ENCODE measurements at regions not wholly inside any gene's neighbourhood (a gene's known extent, or its start where the extent isn't known, plus 50 kb on each side); places are given as distances from the start of the nearest gene placed in this dataset.

GRCh38 chr10:63712717-63713115, 191.5 kb downstream of the REEP3 start:
- TF ChIP-seq ZC3H10 (CRISPR knock-in tag; IDR thresholded peaks at IDR 0.05), result no peak
- no peak for TF ChIP-seq ZNF565 (CRISPR knock-in tag; conservative IDR thresholded peaks at IDR 0.05; ENCODE audit: low read depth)
- TF ChIP-seq SNAI2 (CRISPR knock-in tag; IDR thresholded peaks at IDR 0.05), result no peak
- TF ChIP-seq PATZ1 (CRISPR knock-in tag; IDR thresholded peaks at IDR 0.05; ENCODE audit: borderline replicate concordance), result no peak
- no peak for TF ChIP-seq ARNTL (CRISPR knock-in tag; IDR thresholded peaks at IDR 0.05; ENCODE audit: borderline replicate concordance, low read depth)
- ATAC-seq, result no peak; the same call in 2 of the 3 replicates

- TF ChIP-seq ZFP3 (CRISPR knock-in tag; IDR thresholded peaks at IDR 0.05) (no peak), POU6F1 (CRISPR knock-in tag; IDR thresholded peaks at IDR 0.05; ENCODE audit: borderline replicate concordance, low read depth) (no peak), ISL1 (CRISPR knock-in tag; IDR thresholded peaks at IDR 0.05) (peak; percentile 89), CREB5 (CRISPR knock-in tag; IDR thresholded peaks at IDR 0.05; ENCODE audit: low read depth) (0 out of 2 replicates have a peak, but pooled peaks have one; percentile 51), ZNF70 (CRISPR knock-in tag; IDR thresholded peaks at IDR 0.05) (peak; percentile 65; the same call in 1 of the 2 replicates), ZNF565 (CRISPR knock-in tag; conservative IDR thresholded peaks at IDR 0.05; ENCODE audit: low read depth) (no peak), OSR1 (CRISPR knock-in tag; IDR thresholded peaks at IDR 0.05) (no peak), CSRNP3 (CRISPR knock-in tag; IDR thresholded peaks at IDR 0.05) (peak; percentile 70; the same call in 1 of the 2 replicates), GLIS3 (CRISPR knock-in tag; IDR thresholded peaks at IDR 0.05) (no peak), ESRRG (CRISPR knock-in tag; IDR thresholded peaks at IDR 0.05) (peak; percentile 53; the same call in 1 of the 2 replicates), TCF4 (CRISPR knock-in tag; IDR thresholded peaks at IDR 0.05; ENCODE audit: borderline replicate concordance) (peak; percentile 94), ZC3H10 (CRISPR knock-in tag; IDR thresholded peaks at IDR 0.05) (no peak), CSDC2 (CRISPR knock-in tag; IDR thresholded peaks at IDR 0.05) (no peak), TSHZ2 (CRISPR knock-in tag; IDR thresholded peaks at IDR 0.05) (peak; percentile 86; the same call in 1 of the 2 replicates), ARNTL (CRISPR knock-in tag; IDR thresholded peaks at IDR 0.05; ENCODE audit: borderline replicate concordance, low read depth) (no peak), PATZ1 (CRISPR knock-in tag; IDR thresholded peaks at IDR 0.05; ENCODE audit: borderline replicate concordance) (0 out of 2 replicates have a peak, but pooled peaks have one; percentile 58), SNAI2 (CRISPR knock-in tag; IDR thresholded peaks at IDR 0.05) (no peak), ZFP30 (CRISPR knock-in tag; IDR thresholded peaks at IDR 0.05) (no peak), BACH2 (CRISPR knock-in tag; IDR thresholded peaks at IDR 0.05; ENCODE audit: borderline replicate concordance) (no peak), PPARA (CRISPR knock-in tag; IDR thresholded peaks at IDR 0.05; ENCODE audit: borderline replicate concordance) (no peak), RARB (CRISPR knock-in tag; IDR thresholded peaks at IDR 0.05) (no peak), TOX (CRISPR knock-in tag; IDR thresholded peaks at IDR 0.05; ENCODE audit: borderline replicate concordance) (peak; percentile 50; the same call in 1 of the 2 replicates), ZNF8 (CRISPR knock-in tag; IDR thresholded peaks at IDR 0.05) (no peak; the same call in 1 of the 2 replicates)
- peak; percentile 60 for ATAC-seq
Measured at GRCh38 chr10:63713191-63714144, 192.3 kb downstream of the REEP3 start.
